ENCODE measurements at regions not wholly inside any gene's neighbourhood (a gene's known extent, or its start where the extent isn't known, plus 50 kb on each side); places are given as distances from the start of the nearest gene placed in this dataset.

GRCh38 chr13:112005925-112006324 lies 61.0 kb upstream of the SOX1 start:
- DNase-seq, result no peak

- DNase-seq, result no peak
These were observed 59.8 kb upstream of the SOX1 start for GRCh38 chr13:112007191-112007590.

DNA sequence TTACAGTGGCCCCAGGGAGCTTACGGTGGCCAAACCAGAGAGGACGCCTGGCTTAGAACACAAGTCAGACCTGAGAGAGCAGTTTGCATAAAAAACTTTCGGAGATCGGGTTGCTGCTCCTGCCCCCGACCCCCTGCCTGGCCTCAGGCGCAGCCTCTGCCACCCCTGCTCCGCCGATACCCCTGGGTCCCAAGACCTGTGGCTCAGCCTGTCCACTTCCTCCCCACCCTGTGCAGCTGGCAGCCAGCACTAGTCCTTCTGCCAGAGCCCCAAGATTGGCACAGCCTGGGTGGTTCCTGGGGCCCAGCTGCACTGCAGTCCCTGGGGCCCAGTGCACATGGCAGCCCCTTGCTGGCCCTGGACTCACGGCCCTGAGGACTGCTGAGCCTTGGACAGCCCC lies 56.2 kb upstream of the SOX1 start:
- DNase-seq, result no peak

DNA sequence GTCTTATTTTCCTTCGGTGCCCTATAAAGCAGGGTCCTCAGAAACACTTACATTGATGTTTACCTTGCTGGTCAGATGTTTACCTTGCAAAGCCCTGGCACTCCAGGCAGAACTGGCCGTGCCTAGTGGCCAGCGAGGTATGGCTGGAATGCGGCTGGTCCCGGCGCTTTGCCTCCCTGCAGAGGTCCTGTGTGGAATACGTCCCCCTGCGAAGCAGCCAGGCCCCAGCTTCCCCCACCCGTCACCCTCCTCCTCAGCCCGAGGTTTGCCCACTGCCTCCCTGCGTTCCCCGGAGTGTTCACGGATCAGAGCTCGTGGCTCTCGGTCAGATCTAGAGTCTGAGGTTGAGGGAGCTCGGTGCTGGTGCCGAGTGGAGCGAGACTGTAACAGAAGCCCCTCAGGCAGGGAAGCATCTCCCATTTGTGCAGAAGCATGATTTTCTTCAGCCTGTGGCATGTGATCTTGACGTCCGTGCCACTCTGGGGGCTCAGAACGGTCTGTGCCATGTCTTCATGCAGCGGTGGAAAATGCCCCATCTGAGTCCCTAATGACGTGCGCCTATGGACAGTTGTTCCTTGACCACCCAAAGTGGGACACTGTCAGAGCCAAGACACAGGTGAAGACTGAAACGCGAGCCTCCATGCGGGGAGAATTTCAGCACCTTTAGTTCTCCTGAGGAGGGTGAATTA lies 54.8 kb upstream of the SOX1 start:
- DNase-seq, result no peak

DNA sequence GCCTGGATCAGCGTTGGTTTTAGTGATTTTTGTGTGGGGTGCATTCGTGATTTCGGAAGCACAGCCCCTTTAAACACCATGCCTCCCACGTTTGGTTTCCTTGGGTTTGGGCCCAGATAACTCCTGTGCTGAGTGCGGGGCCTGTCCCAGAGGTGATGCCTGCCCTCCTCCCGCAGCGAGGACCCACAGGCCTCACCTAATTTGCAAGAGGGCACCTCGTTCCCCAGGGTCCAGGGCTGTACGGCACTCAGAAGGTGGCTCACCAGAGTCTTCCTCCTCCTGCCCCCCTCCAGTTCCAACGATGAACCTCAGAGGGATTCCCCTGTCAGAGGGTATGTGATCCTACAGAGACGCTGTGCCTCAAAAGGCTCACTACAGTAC lies 54.3 kb upstream of the SOX1 start:
- no peak for DNase-seq

DNA sequence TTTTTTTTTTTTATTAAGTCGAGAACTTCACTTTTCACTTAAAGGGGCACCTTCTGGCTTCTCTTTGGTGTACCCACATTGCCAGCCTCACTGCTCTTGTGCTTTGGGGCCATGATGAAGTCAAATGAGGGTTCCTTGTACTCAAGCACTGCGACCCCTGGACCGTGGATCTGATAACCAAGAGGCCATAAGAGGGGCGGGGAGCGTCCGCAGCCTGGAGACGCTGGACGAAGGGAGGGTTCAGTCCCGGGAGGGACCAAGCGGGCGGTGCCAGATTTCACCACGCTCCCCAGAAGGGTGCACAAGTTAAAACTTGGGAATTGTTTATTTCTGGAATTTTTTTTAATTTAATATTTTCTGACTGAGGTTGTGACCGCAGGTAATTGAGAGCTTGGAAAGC lies 53.3 kb upstream of the SOX1 start:
- no peak for DNase-seq

DNA sequence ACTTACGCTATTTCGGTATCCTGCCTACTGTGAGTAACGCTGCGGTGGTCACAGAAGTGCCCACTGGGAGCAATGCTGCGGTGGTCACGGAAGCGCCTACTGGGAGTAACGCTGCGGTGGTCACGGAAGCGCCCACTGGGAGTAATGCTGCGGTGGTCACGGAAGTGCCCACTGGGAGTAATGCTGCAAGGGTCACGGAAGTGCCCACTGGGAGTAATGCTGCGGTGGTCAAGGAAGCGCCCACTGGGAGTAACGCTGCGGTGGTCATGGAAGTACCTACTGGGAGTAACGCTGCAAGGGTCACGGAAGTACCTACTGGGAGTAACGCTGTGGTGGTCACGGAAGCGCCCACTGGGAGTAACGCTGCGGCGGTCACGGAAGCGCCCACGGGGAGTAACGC lies 52.1 kb upstream of the SOX1 start:
- DNase-seq, result no peak

Measured in suppressor macrophage (primary cell).